ENCODE measurements at regions not wholly inside any gene's neighbourhood (a gene's known extent, or its start where the extent isn't known, plus 50 kb on each side); places are given as distances from the start of the nearest gene placed in this dataset.

GRCh38 chr12:88767699-88768098 is 187.4 kb upstream of the KITLG start:
- TF ChIP-seq CTCF (IDR thresholded peaks at IDR 0.05): no peak
- no peak for TF ChIP-seq POLR2A (IDR thresholded peaks at IDR 0.05)
